HS-27A (cell line): ENCODE measurements at regions not wholly inside any gene's neighbourhood (a gene's known extent, or its start where the extent isn't known, plus 50 kb on each side); places are given as distances from the start of the nearest gene placed in this dataset.
"Not testable (repeated sequence)": the region's sequence is repeated elsewhere in the genome, so short reads cannot be mapped to it uniquely, and the experiment has no call there.

Source experiments
- DNase-seq: peaks from one replicate; pipeline ENCODE4 v3.0.0-alpha.2; 2012; ENCODE audit warnings: low read depth, missing footprints

DNA sequence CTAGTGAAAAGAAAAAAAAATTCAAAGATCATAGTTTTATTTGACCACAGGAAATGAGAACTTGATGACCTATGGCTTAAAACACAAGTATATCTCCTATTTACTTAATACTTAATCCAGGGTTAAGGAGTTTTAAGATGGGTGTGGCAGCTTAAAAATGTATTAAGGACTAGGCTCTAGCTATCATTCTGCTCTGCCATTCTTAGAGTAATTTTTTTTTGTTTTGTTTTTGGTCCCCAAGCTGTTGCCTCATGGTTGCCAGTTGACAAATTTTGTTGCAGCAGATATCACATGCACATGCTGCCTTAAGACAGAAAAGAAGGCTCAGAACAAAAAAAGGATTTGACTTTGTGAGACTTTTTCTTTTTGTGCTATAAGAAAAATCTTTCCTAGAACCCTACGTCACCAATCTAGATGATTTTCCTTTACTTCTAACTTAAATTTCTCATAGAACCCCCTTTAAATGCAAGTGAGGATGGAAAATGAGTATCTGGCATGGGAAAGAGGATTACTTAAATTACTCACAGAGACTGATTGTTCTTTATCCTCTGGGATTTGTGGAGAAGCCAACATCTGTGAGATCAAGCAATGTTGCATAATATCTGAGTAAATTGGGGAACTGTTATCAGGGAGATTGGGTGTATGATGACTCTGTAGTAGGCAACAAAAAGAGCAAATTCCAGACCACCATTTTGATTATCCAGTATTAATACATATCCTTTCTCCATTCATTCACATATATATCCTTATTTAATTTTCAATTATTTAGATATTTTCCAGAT lies 364.7 kb upstream of the CD180 start:
- DNase-seq = no peak

DNA sequence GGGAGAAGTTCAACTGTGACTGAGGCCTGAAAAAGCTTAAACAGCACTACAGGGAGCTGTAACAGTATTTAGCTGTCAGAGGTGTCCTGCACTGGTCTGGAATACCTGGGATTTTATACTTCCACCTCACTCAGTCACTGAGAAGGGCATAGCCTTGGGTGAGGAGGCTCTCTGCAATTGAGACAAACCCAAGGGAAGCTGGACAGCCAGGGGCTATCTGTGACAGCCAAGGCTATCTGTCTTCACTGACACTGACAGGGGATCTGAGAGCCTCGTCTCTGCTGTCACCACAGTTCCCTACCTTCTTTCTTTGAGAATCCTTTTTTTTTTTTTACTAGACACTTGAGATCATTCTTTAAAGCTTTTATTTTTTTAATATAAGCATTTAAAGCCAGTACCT lies 356.2 kb upstream of the CD180 start:
- no peak for DNase-seq

- no peak for DNase-seq
Measured at GRCh38 chr5:67549947-67550346, 353.3 kb upstream of the CD180 start.

DNA sequence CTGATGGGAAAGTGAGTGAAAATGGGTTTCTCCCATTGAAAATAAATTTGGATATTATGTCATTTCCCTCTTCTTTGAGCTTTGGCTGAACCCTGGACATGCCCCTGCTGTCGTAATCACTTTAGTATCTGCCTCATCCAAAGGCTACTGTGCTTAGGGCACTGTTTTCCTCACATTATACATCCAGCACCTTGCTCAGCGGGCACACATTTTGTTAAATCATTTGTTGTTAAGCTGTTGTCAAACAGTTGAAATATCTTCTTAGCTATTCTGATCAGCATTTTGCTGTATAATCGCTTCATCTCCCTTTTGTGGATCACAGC lies 352.7 kb upstream of the CD180 start:
- DNase-seq = no peak

DNA sequence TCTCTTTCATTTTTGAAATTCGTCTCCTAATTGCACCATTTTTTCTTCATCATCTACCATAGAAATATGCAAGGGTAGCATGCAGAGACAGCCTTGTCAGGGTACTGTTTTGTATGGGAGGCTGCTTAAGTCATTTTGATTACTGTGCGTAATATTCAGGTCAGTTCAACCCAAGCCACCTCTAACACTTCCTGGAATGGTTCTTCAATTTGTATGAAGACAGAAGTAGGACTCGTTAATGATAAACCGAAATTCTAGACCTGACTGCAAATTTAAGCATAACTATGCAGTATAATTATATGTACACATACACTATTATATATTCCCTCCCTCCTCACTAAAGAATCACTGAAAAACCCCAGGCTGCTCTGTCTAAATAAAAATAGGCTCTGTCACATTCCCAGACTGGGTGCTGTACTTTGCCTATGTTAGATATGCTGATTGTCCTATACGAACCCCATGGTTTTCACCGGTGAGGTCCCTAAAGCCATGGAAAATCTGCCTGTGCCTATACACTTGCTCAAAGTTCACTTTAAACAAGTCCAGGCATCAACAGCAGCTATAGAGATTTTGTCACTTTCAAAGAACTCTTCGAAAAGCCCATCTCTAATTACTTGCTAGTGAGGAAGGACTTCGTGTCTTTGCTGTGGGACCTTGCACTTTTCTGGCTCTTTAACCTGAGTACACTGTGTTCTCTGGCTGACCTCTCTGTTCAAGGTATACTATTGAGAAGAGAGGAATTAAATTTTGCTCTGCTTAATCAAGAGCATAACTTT lies 352.1 kb upstream of the CD180 start:
- DNase-seq = no peak

GRCh38 chr5:67547682-67548081 lies 351.1 kb upstream of the CD180 start:
- no peak for DNase-seq

- not testable (repeated sequence) for DNase-seq
Measured at GRCh38 chr5:67544942-67545341, 348.3 kb upstream of the CD180 start.

DNA sequence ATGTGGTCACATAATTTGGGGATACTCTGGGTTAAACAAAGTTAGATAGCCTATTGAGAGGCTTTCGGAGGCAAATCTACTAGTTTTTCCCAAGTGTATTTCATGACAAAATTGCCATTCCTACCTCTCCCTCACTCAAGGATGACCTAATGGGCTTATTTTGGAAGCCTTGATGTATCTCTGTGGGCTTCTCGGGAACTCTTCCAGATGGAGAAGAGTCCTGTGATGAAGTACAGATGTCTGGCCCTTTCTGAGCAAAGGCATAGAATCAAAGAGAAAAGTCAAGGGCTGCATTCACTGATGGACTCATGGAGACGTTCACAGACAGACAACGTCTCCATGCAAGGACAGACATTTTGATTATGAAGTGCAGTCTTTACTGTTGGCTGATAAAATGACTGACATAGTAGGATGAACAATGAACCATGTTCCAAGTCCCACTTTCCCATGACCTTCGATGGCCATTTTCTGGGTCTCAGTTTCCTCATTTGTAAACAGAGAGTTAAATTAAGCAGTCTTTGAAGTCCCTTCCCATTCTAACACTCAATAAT lies 347.2 kb upstream of the CD180 start:
- DNase-seq = no peak

- DNase-seq = no peak
Measured at GRCh38 chr5:67542479-67542878, 345.9 kb upstream of the CD180 start.

DNA sequence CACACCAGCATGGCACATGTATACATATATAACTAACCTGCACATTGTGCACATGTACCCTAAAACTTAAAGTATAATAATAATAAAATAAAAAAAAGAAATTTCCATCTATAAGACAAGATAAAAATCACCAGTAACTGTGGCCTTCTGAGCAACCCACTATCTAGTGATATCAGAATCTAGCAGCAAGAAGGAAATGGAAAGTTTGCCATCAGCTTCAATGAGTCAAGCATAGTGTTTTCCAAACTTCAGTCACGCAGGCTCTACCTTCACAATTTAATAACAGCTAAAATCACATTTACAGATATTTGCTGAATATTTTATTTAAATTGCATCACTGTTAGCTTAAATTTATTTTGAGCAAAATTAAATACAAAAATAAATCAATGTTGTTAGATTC lies 345.3 kb upstream of the CD180 start:
- no peak for DNase-seq

- no peak for DNase-seq
Measured at GRCh38 chr5:67538855-67539506, 342.4 kb upstream of the CD180 start.

DNA sequence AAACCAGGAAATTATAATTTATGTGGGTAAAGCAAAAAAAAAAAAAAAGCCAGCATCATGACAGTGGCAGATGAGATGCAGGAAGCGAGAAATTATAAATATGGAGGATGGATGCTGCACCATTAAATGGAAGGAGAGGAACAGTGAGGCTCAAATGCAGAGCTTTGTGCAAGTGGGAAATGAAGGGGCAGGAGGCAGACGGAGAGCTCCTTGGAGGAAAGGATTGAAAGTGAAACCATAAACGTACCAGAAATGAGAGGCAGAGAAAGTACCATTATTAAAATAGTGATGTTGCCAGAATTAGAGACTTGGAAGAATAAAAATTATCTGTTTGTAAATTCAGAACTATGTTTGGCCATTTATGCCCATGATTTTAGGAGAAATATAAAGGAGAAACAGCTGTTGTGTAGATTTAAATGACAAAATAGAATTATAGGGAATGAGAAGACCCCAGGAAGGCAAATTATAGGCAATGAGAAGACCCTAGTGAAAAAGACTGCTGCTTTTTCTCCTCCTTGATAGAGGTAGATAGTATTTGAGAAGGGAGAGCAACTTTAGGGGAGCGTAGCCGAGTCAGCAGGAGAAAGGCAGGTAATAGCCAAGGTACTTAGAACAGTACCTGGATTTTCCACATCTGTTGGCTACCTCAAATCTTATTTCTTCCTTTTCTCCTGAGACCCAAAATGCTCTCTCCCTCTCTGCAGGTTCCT lies 341.0 kb upstream of the CD180 start:
- no peak for DNase-seq

GRCh38 chr5:67536866-67537265 lies 340.3 kb upstream of the CD180 start:
- DNase-seq = no peak

DNA sequence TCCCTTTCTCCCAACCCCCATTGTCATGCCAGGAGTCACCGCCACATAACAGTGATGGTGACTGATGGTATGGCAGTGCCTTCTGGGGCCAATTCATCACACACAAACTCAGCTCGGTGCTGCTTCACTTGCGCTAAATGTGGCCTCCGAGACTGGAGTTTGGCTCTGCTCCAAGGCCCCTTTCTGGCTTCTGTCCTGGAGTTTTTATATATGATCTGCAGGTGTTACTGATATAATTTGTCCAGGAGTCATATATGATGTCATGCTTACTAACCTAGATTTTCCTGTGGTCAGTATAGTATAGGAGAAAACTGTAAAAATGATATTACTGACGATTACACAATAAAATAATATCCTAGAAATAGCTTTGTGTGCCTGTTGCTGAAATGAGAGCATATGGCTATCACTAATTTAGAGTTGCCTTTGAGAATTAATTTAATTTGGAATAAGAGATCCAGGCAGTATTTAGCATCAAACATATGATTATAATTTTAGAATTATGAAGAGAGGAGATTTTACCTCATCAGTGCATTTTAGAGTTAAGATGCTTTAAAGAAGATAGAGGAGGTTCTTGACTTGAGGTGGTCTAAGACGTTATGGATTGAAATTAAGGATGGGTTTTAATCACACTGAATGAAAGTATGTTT lies 334.1 kb upstream of the CD180 start:
- no peak for DNase-seq

- DNase-seq = no peak
Measured at GRCh38 chr5:67528953-67529352, 332.4 kb upstream of the CD180 start.

DNA sequence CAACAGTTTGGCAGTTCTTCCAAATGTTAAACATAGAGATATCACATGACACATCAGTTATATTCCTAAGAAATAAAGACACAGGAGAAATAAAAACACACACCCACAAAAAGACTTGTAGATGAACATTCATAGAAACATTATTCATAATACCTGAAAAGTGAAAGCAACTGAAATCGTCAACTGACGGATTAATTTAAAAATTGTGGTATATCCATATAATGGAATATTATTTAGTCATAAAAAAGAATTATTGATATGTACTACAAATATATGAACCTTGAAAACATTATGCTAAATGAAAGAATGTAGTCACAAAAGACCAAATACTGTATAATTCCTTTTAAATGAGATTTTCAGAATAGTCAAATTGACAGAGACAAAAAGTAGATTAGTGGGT lies 330.2 kb upstream of the CD180 start:
- no peak for DNase-seq

- no peak for DNase-seq
Measured at GRCh38 chr5:67520161-67520908, 323.7 kb upstream of the CD180 start.

- DNase-seq = no peak
Measured at GRCh38 chr5:67518227-67518626, 321.6 kb upstream of the CD180 start.

- no peak for DNase-seq
Measured at GRCh38 chr5:67516948-67517565, 320.5 kb upstream of the CD180 start.

DNA sequence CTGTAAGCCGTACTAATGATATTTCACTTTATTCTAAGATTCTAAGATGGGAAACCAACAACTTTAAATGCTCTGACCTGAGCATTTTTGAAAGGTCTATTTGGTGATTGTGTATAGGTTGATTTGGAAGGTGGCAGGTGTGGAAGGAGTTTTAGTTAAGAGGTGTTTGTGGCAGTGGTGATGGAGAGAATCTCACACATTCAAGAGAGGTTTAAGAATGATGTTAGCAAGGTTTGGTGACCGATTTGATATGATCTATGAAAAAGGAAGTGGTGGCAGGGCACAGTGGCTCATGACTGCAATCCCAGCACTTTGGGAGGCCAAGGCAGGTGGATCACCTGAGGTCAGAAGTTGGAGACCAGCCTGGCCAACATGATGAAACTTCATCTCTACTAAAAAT lies 319.2 kb upstream of the CD180 start:
- DNase-seq = no peak
